GM19238 (cell line): ENCODE measurements at regions not wholly inside any gene's neighbourhood (a gene's known extent, or its start where the extent isn't known, plus 50 kb on each side); places are given as distances from the start of the nearest gene placed in this dataset.
"Not testable (repeated sequence)": the region's sequence is repeated elsewhere in the genome, so short reads cannot be mapped to it uniquely, and the experiment has no call there.

Source experiments
- DNase-seq: peaks from one replicate; pipeline ENCODE4 v3.0.0; 2011; ENCODE audit warnings: low spot score; ENCODE audit not compliant: insufficient read length

DNA sequence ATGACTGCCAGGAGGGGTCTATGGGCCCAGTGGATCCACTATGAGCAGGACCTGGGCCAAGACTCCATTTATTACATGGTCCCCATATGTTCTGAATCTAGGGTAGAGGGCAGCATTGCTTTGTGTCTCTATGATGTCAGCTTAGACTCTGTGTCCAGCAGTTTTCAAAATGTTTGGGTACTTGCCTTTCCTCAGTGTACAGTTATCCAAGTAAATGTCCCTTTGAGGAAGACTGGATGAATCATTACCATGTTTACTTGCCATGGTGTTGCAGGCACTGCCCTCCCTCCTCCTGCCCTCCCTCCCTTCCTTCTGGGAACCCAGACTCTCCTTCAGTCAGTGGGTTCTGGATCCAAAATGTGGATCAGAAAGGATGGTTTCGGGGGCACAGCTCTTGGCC, 108.6 kb downstream of the NRN1 start:
- DNase-seq = no peak

- no peak for DNase-seq
Observed at GRCh38 chr6:5896476-5897200, 110.1 kb downstream of the NRN1 start.

GRCh38 chr6:5894357-5894756, 112.4 kb downstream of the NRN1 start:
- no peak for DNase-seq

DNA sequence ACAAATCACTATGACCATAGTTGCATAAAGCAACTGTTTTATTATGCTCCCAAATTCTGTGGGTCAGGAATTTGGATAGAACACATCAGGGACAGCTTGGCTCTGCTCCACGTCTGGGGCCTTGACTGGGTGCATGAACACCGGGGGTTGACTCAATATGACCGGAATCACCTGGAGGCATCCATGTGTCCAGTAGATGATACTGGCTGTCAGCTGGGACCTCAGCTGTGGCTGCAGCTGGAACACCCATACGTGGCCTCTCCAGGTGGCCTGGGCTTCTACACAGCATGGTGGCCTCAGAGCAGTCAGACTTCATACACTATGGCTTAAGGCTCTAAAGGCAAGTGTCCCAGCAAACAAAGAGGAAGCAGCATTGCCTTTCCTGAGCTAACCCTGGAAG, 113.4 kb downstream of the NRN1 start:
- DNase-seq = no peak

DNA sequence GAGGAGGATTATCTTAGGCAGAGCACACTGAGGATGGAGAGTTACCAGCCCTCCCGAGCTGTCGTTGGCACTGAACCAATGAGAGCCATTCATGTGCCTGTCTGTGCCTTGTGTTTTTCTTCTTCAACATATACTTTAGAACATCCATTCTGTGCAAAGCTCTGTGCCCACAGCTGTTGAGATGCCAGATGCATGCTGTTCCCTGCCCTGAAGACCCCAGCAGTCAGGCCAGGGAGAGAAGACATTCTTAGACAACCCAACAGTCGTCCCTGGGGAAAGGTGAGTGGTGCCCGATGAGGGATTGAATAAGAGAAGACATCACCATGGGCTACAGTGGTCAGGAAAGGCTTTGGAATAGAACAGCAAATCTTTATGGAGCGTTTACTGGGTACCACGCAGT, 114.1 kb downstream of the NRN1 start:
- DNase-seq = no peak

GRCh38 chr6:5878792-5879191, 127.9 kb downstream of the NRN1 start:
- no peak for DNase-seq

DNA sequence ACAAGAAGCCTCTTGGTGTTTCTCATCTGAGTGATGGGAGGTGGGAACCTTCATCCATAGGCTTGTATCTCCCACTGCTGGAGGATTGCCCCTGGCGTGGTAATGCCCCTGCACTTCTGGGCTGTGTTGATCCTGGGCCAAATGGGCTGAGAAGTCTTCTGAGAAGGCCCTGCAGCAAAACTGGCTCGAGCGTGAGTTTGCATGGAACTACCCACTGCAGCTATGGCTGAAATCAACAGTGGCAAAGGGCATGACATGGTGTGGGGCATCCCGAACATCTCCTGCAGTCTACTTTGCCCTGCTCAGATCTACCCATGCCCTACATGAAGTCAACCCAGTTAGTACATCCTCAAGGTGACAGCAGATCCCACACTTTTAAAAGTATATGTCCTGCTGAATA, 130.6 kb downstream of the NRN1 start:
- DNase-seq = no peak

GRCh38 chr6:5873976-5874375, 132.7 kb downstream of the NRN1 start:
- not testable (repeated sequence) for DNase-seq

- no peak for DNase-seq
Observed at GRCh38 chr6:5871296-5871695, 135.4 kb downstream of the NRN1 start.

- no peak for DNase-seq
Observed at GRCh38 chr6:5869676-5870075, 137.0 kb downstream of the NRN1 start.

DNA sequence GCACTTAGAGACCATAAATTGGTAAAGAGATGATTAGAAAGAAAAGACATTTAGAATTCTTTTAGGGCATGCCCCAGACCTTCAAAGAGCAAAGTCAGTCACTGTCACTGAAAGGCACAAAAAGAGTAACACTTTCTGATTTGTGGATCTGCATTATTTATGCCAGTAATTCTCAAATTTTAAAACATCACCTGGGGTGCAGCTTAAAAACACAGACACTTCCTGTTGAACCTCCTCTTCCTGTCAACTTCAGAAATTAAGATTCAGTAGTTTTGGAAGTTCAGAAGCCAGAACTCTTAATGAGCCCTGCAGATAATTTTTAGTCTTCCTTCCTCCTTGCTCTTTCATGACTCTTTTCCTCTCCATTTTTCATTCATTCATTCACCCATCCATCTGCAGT, 137.5 kb downstream of the NRN1 start:
- no peak for DNase-seq

- DNase-seq = no peak
Observed at GRCh38 chr6:5866547-5867051, 140.1 kb downstream of the NRN1 start.

DNA sequence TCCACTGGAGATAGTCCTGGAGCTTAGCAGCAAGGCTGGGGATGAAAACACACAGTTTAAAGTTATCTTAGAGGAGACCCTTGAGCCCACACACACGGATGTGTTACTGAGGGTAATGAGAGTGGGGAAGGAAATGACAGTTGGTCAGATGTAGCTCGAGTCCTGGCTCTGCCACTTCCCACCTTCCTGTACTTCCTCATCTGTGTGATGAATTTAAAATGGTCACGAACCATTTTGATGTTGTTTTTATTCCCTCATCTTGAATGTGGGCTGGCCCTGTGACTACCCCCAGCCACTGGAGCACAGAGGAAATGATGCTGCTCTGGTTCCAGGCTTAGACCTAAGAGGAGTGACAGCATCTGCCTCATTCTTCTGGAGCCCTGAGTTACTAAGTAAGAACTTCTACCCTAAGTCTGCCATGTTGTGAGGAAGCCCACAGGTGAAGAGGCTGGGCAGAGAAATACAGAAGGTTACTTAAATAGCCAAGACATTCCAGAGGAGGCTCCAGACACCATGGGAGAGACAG, 141.2 kb downstream of the NRN1 start:
- DNase-seq = no peak

GRCh38 chr6:5860849-5861248, 145.9 kb downstream of the NRN1 start:
- no peak for DNase-seq

GRCh38 chr6:5855787-5856470, 150.8 kb downstream of the NRN1 start:
- DNase-seq = no peak

GRCh38 chr6:5854899-5855298, 151.8 kb downstream of the NRN1 start:
- DNase-seq = no peak

DNA sequence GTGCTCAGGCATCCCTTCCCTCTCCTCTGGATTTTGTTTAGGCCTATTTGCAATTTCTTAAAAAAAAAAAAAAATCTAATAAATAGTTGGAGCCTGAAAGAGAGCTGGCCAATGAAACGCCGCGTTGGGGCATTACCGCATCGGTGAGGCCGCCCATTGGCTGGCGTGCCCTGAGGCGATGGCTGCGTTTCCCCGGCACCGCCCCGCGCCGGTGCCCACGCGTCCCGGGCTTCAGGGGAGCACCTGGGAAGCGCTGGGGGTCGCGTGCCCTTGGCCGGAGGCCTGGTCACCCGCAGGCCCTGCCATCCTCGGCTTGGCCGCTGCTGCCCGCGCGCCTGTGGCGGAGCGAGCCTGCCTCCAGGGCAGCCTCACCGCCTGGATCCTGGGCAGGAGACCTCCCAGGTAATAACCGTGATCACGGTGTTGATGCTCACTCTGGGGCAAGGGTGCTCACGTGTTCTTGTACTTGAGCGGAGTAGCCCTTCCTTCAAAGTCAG, 155.4 kb downstream of the NRN1 start:
- peak; percentile 41 for DNase-seq

- DNase-seq = no peak
Observed at GRCh38 chr6:5850848-5851255, 155.9 kb downstream of the NRN1 start.

- no peak for DNase-seq
Observed at GRCh38 chr6:5846889-5847288, 159.8 kb downstream of the NRN1 start.

DNA sequence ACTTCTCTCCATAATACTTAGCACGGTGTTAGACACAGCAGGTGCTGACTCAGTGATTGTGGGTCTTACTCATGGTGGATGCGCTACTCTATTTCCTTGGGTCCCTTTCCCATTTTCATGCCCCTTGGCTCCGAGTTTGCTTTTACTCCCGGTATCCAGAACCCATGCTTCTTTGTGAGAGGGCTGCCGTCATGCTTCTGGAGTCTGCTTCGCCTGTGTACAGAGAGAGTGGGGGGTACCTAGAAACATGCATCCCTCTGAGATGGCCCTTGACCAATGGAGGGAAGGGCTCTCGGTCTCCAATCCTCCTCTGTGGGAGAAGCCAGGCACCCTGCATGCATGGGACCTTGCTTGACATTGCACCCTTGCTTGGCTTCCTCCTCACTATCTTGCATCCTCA, 160.4 kb downstream of the NRN1 start:
- no peak for DNase-seq

DNA sequence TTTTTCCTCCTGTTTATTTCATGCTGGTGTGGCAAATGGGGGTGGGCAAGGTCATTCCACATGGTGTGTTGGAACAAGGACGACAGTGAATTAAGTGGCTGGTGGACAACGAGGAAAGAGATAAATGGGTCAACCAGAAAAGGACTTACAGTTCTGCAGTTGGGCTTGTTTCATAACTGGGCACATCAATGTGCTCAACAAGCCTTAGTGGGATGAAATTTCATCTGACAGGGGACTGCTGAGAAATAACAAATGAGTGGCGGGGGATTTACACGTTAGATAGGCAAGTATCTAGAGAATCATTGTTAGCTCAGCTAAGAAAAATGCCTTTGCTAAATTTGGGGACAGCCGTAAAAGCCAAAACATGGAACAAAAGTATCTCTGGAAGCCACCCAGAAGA, 163.6 kb downstream of the NRN1 start:
- no peak for DNase-seq

- DNase-seq = no peak
Observed at GRCh38 chr6:5840734-5841390, 165.9 kb downstream of the NRN1 start.
